Mesothelial cell of epicardium (in vitro differentiated cells): ENCODE measurements at regions not wholly inside any gene's neighbourhood (a gene's known extent, or its start where the extent isn't known, plus 50 kb on each side); places are given as distances from the start of the nearest gene placed in this dataset.

Source experiments
- DNase-seq, 2 experiments: peaks; one replicate each; pipeline ENCODE4 v3.0.0; 2021; ENCODE audit warnings: low spot score in 2 of 2; ENCODE audit not compliant: unreplicated experiment in 2 of 2
- H3K27ac Mint-ChIP-seq: 2 replicates; pipeline ENCODE4 v1.8.0; 2021; ENCODE audit warnings: mixed read lengths
- H3K27me3 Mint-ChIP-seq: 2 replicates; pipeline ENCODE4 v1.8.0; 2021; ENCODE audit warnings: low read depth, mixed read lengths
- H3K36me3 Mint-ChIP-seq: 2 replicates; pipeline ENCODE4 v1.8.0; 2021; ENCODE audit warnings: mixed read lengths
- H3K4me1 Mint-ChIP-seq: 2 replicates; pipeline ENCODE4 v1.8.0; 2021; ENCODE audit warnings: mixed read lengths
- H3K4me3 Mint-ChIP-seq: 2 replicates; pipeline ENCODE4 v1.8.0; 2021; ENCODE audit warnings: mild to moderate bottlenecking, moderate library complexity, mixed read lengths
- H3K9me3 Mint-ChIP-seq: 2 replicates; pipeline ENCODE4 v1.8.0; 2021; ENCODE audit warnings: mixed read lengths
- TF ChIP-seq, protein P1 (sequence below): fragments of 200-600 bp; sonication (generic); IDR thresholded peaks from one replicate; pipeline ENCODE4 v1.5.0; 2021; ENCODE audit warnings: antibody characterized with exemption; ENCODE audit not compliant: unreplicated experiment

DNA sequence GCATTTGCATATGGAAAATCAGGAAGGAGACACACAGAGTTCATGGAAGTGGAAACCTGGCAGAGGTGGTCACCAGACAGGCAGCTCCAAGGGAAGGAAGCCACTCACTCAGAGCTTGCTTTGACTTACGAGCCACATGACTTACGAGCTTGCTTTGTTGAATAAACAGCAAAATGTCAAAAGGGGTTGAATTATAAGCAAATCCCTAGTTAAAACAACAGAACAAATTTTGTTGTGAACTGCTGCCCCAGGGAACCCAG is 164.3 kb downstream of the SYK start:
- TF ChIP-seq, protein P1, sequence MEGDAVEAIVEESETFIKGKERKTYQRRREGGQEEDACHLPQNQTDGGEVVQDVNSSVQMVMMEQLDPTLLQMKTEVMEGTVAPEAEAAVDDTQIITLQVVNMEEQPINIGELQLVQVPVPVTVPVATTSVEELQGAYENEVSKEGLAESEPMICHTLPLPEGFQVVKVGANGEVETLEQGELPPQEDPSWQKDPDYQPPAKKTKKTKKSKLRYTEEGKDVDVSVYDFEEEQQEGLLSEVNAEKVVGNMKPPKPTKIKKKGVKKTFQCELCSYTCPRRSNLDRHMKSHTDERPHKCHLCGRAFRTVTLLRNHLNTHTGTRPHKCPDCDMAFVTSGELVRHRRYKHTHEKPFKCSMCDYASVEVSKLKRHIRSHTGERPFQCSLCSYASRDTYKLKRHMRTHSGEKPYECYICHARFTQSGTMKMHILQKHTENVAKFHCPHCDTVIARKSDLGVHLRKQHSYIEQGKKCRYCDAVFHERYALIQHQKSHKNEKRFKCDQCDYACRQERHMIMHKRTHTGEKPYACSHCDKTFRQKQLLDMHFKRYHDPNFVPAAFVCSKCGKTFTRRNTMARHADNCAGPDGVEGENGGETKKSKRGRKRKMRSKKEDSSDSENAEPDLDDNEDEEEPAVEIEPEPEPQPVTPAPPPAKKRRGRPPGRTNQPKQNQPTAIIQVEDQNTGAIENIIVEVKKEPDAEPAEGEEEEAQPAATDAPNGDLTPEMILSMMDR = no peak
- peaks cover 42% of the 10 kb centered on the region for H3K4me1 Mint-ChIP-seq
- no peaks in the 10 kb centered on the region for H3K36me3 Mint-ChIP-seq
- DNase-seq = no peak
- H3K9me3 Mint-ChIP-seq = peaks cover 5% of the 10 kb centered on the region
- H3K27ac Mint-ChIP-seq = peak overlapping the region; percentile 85
- no peaks in the 10 kb centered on the region for H3K27me3 Mint-ChIP-seq
- no peak overlapping the region for H3K4me3 Mint-ChIP-seq

DNA sequence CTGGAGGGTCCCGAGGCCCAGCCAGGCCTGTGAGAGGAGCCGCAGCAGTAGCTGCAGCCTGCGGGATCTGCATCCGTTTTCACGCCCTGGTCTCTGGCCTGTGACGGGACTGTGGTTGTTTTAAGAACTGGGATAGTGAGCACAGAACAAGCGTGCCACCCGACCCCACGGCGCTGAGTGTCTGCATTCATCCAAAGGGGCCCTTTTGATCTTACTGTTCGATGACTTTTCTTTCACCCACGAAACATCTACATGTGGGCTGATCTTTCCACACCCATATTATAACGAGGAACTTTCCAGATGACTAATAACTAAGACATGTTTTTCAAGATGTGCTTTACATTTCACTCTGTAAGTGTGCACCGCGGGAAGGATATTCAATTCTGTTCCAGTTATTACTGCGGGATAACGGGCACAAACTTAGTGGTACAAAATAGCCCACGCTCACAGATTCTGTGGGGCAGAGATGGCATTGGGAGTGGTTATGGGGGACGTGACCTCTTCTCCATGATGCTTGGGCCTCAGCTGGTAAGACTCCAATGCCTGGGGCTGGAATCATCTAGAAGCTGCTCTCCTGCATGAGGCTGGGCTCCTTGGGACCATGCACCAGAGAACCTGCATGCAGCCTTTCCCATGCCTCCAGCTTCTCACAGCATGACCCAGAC is 165.0 kb downstream of the SYK start:
- Mint-ChIP-seq H3K4me1 (peaks cover 38% of the 10 kb centered on the region), H3K27ac (peak overlapping the region; percentile 54), H3K36me3 (no peaks in the 10 kb centered on the region), H3K4me3 (no peak overlapping the region), H3K27me3 (no peaks in the 10 kb centered on the region), H3K9me3 (peaks cover 5% of the 10 kb centered on the region)
- no peak for DNase-seq
- TF ChIP-seq, protein P1 = no peak

DNA sequence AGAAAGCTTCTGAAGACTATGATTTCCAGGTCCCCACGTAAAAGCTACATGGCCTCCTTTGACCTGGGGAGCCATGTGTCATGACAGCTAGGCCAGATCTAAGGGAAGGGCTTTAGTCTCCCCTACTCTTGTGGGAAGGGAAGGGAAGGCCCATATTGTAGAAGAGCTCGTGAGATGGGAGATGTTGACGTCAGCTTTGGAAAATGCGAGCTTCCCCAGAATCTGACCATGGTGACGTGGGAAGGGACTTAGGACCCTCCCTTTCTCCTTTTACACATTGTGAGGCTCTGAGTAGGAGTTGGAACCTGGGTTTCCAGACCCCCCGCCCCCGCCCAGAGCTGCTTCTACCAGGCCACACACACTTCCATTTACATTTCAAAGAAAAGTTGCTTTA is 165.5 kb downstream of the SYK start:
- H3K4me3 Mint-ChIP-seq = no peak overlapping the region
- TF ChIP-seq, protein P1 = no peak
- H3K36me3 Mint-ChIP-seq = no peaks in the 10 kb centered on the region
- H3K27me3 Mint-ChIP-seq = no peaks in the 10 kb centered on the region
- DNase-seq = no peak
- peaks cover 5% of the 10 kb centered on the region for H3K9me3 Mint-ChIP-seq
- peak overlapping the region; percentile 54 for H3K27ac Mint-ChIP-seq
- peaks cover 39% of the 10 kb centered on the region for H3K4me1 Mint-ChIP-seq

DNA sequence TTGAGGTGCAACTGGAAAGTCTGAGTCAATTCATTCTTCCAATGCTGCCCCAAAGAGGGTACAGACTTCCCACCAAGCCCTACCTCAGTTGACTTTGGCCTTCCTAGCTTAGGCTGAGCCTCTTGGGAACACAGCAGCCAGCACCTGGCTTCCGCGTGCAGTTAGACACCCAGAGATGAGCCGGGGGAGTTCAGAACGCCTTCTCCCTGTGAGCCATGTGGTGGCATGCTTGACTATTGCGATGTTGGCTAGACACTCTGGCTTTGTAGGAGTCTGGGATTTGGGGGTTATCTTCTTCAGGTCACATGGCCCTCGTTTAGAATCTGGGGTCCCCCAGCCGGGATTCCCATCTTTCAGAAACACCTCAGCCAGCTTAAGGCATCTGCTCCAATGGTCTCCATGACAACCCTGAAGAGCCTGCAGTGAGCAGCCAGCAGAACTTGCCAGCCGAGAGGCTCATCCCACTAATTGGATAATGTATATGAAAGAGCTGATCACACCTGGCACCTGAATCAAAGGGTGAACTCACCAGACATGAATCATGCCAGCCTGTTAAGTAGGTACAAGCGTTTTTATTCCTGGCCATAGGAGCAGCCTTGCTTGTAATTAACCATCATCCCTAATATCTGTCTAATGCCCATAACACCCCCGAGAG is 167.5 kb downstream of the SYK start:
- Mint-ChIP-seq H3K9me3 (no peaks in the 10 kb centered on the region), H3K27ac (no peak overlapping the region), H3K4me1 (peaks cover 48% of the 10 kb centered on the region), H3K4me3 (no peak overlapping the region), H3K36me3 (no peaks in the 10 kb centered on the region), H3K27me3 (no peaks in the 10 kb centered on the region)
- DNase-seq = no peak
- TF ChIP-seq, protein P1 = no peak

DNA sequence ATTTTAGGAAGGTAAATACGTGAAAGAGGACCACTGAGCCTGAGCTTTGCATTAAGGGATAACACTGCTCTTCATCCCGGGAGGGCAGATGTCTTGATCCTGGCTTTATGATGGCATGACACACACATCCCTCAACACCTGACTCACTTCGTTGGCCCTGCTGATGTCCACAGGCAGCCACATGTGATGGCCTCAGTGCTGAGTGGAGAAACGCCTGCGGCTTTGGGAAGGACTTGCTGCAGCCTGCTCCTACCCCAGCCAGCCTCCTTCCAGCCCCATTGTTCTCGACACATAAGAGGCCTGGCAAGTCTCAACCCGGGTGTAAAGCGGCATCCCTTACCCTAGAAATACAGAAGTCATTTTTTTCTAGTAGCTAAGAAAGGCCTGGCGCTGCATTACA is 169.0 kb downstream of the SYK start:
- TF ChIP-seq, protein P1 = no peak
- Mint-ChIP-seq H3K4me3 (no peak overlapping the region), H3K27ac (no peak overlapping the region), H3K4me1 (peaks cover 35% of the 10 kb centered on the region), H3K36me3 (no peaks in the 10 kb centered on the region), H3K9me3 (no peaks in the 10 kb centered on the region), H3K27me3 (no peaks in the 10 kb centered on the region)
- no peak for DNase-seq
